ENCODE measurements at regions not wholly inside any gene's neighbourhood (a gene's known extent, or its start where the extent isn't known, plus 50 kb on each side); places are given as distances from the start of the nearest gene placed in this dataset.

GRCh38 chr7:25520017-25520416, 291.7 kb upstream of the NPVF start:
- Mint-ChIP-seq H3K27ac (peak overlapping the region; percentile 57), H3K27me3 (peaks cover 2% of the 10 kb centered on the region)

GRCh38 chr7:25520516-25520915, 292.2 kb upstream of the NPVF start:
- peaks cover 2% of the 10 kb centered on the region for H3K27me3 Mint-ChIP-seq
- peaks cover 16% of the 10 kb centered on the region for H3K9me3 Mint-ChIP-seq
- no peak for DNase-seq
- POLR2A ChIA-PET = no interaction called here
- H3K36me3 Mint-ChIP-seq = peaks cover 18% of the 10 kb centered on the region
- no peak for ATAC-seq (ENCODE audit: low read depth)
- peaks cover 24% of the 10 kb centered on the region for H3K4me1 Mint-ChIP-seq
- H3K4me3 Mint-ChIP-seq = peak overlapping the region; percentile 2
- peak overlapping the region; percentile 57 for H3K27ac Mint-ChIP-seq

More at GRCh38 chr7:25520017-25520416, 291.7 kb upstream of the NPVF start:
- peak overlapping the region; percentile 2 for H3K4me3 Mint-ChIP-seq
- peaks cover 18% of the 10 kb centered on the region for H3K36me3 Mint-ChIP-seq
- POLR2A ChIA-PET = no interaction called here
- DNase-seq = no peak
- no peak for ATAC-seq (ENCODE audit: low read depth)
- H3K4me1 Mint-ChIP-seq = peaks cover 24% of the 10 kb centered on the region
- peaks cover 16% of the 10 kb centered on the region for H3K9me3 Mint-ChIP-seq

GRCh38 chr7:25521236-25521635, 292.9 kb upstream of the NPVF start:
- ATAC-seq (ENCODE audit: low read depth) (no peak), DNase-seq (no peak)
- Mint-ChIP-seq H3K4me3 (no peak overlapping the region), H3K36me3 (peaks cover 18% of the 10 kb centered on the region), H3K27me3 (peaks cover 8% of the 10 kb centered on the region), H3K4me1 (peaks cover 24% of the 10 kb centered on the region), H3K27ac (no peak overlapping the region), H3K9me3 (peaks cover 16% of the 10 kb centered on the region)
- POLR2A ChIA-PET = no interaction called here

- POLR2A ChIA-PET = no interaction called here
- H3K27me3 Mint-ChIP-seq = peaks cover 11% of the 10 kb centered on the region
- DNase-seq (no peak), ATAC-seq (ENCODE audit: low read depth) (peak; percentile 73)
- H3K9me3 Mint-ChIP-seq = peaks cover 16% of the 10 kb centered on the region
- H3K4me3 Mint-ChIP-seq = no peak overlapping the region
- H3K4me1 Mint-ChIP-seq = peaks cover 24% of the 10 kb centered on the region
- H3K27ac Mint-ChIP-seq = peak overlapping the region; percentile 70
- H3K36me3 Mint-ChIP-seq = peaks cover 18% of the 10 kb centered on the region
Measured at GRCh38 chr7:25522727-25523126, 294.4 kb upstream of the NPVF start.

- H3K9me3 Mint-ChIP-seq = peaks cover 7% of the 10 kb centered on the region
- H3K27ac Mint-ChIP-seq = no peak overlapping the region
- H3K27me3 Mint-ChIP-seq = peaks cover 11% of the 10 kb centered on the region
- peaks cover 4% of the 10 kb centered on the region for H3K4me1 Mint-ChIP-seq
- peaks cover 7% of the 10 kb centered on the region for H3K36me3 Mint-ChIP-seq
- no peak overlapping the region for H3K4me3 Mint-ChIP-seq
- no peak for DNase-seq
- POLR2A ChIA-PET = no interaction called here
- ATAC-seq (ENCODE audit: low read depth) = no peak
Measured at GRCh38 chr7:25527665-25528170, 299.4 kb upstream of the NPVF start.

GRCh38 chr7:25529320-25529719, 301.0 kb upstream of the NPVF start:
- Mint-ChIP-seq H3K36me3 (no peaks in the 10 kb centered on the region), H3K4me3 (no peak overlapping the region), H3K9me3 (no peaks in the 10 kb centered on the region), H3K27ac (no peak overlapping the region), H3K27me3 (peaks cover 14% of the 10 kb centered on the region), H3K4me1 (no peaks in the 10 kb centered on the region)
- POLR2A ChIA-PET = no interaction called here
- ATAC-seq (ENCODE audit: low read depth) (no peak), DNase-seq (no peak)

- H3K4me3 Mint-ChIP-seq = no peak overlapping the region
- H3K4me1 Mint-ChIP-seq = peaks cover 1% of the 10 kb centered on the region
- POLR2A ChIA-PET = no interaction called here
- no peak for ATAC-seq (ENCODE audit: low read depth)
- DNase-seq = no peak
- H3K27ac Mint-ChIP-seq = no peak overlapping the region
- H3K36me3 Mint-ChIP-seq = no peaks in the 10 kb centered on the region
- peaks cover 17% of the 10 kb centered on the region for H3K27me3 Mint-ChIP-seq
- H3K9me3 Mint-ChIP-seq = no peaks in the 10 kb centered on the region
Measured at GRCh38 chr7:25536851-25537250, 308.6 kb upstream of the NPVF start.

GRCh38 chr7:25537662-25538375, 309.5 kb upstream of the NPVF start:
- Mint-ChIP-seq H3K4me3 (no peak overlapping the region), H3K4me1 (peaks cover 1% of the 10 kb centered on the region), H3K9me3 (no peaks in the 10 kb centered on the region), H3K27ac (no peak overlapping the region), H3K36me3 (no peaks in the 10 kb centered on the region), H3K27me3 (peaks cover 20% of the 10 kb centered on the region)
- POLR2A ChIA-PET = no interaction called here
- no peak for DNase-seq
- ATAC-seq (ENCODE audit: low read depth) = no peak

- Mint-ChIP-seq H3K4me1 (peaks cover 5% of the 10 kb centered on the region), H3K4me3 (no peak overlapping the region), H3K27me3 (peaks cover 19% of the 10 kb centered on the region), H3K9me3 (peaks cover 3% of the 10 kb centered on the region), H3K36me3 (no peaks in the 10 kb centered on the region), H3K27ac (no peak overlapping the region)
- no peak for DNase-seq
- POLR2A ChIA-PET = no interaction called here
- ATAC-seq (ENCODE audit: low read depth) = no peak
Measured at GRCh38 chr7:25541094-25541821, 313.0 kb upstream of the NPVF start.

- DNase-seq (no peak), ATAC-seq (ENCODE audit: low read depth) (no peak)
- Mint-ChIP-seq H3K4me3 (no peak overlapping the region), H3K4me1 (peaks cover 5% of the 10 kb centered on the region), H3K27ac (no peak overlapping the region), H3K27me3 (peaks cover 17% of the 10 kb centered on the region), H3K36me3 (no peaks in the 10 kb centered on the region), H3K9me3 (peaks cover 3% of the 10 kb centered on the region)
- POLR2A ChIA-PET = no interaction called here
Measured at GRCh38 chr7:25541877-25542276, 313.6 kb upstream of the NPVF start.

- Mint-ChIP-seq H3K27me3 (peaks cover 21% of the 10 kb centered on the region), H3K9me3 (peaks cover 3% of the 10 kb centered on the region), H3K27ac (no peak overlapping the region), H3K36me3 (no peaks in the 10 kb centered on the region), H3K4me3 (no peak overlapping the region), H3K4me1 (peaks cover 5% of the 10 kb centered on the region)
- ATAC-seq (ENCODE audit: low read depth) (no peak), DNase-seq (no peak)
- POLR2A ChIA-PET = no interaction called here
Measured at GRCh38 chr7:25543210-25543609, 314.9 kb upstream of the NPVF start.

GRCh38 chr7:25543798-25544197, 315.5 kb upstream of the NPVF start:
- no peak overlapping the region for H3K27ac Mint-ChIP-seq
- peaks cover 25% of the 10 kb centered on the region for H3K27me3 Mint-ChIP-seq
- ATAC-seq (ENCODE audit: low read depth) (no peak), DNase-seq (no peak)
- POLR2A ChIA-PET = no interaction called here
- peaks cover 5% of the 10 kb centered on the region for H3K4me1 Mint-ChIP-seq
- H3K36me3 Mint-ChIP-seq = no peaks in the 10 kb centered on the region
- H3K4me3 Mint-ChIP-seq = no peak overlapping the region
- H3K9me3 Mint-ChIP-seq = peaks cover 3% of the 10 kb centered on the region

- H3K9me3 Mint-ChIP-seq = peaks cover 3% of the 10 kb centered on the region
- ATAC-seq (ENCODE audit: low read depth) = no peak
- peaks cover 4% of the 10 kb centered on the region for H3K4me1 Mint-ChIP-seq
- DNase-seq = no peak
- no peaks in the 10 kb centered on the region for H3K36me3 Mint-ChIP-seq
- H3K4me3 Mint-ChIP-seq = no peak overlapping the region
- H3K27me3 Mint-ChIP-seq = peaks cover 26% of the 10 kb centered on the region
- H3K27ac Mint-ChIP-seq = no peak overlapping the region
- POLR2A ChIA-PET = no interaction called here
Measured at GRCh38 chr7:25544254-25544653, 316.0 kb upstream of the NPVF start.

Data from activated naive CD8-positive, alpha-beta T cell treated with anti-CD3 and anti-CD28 coated beads, Interleukin-2, amount 10 ng/mL, durations not matched to agents 7 days and 5 days (primary cell).